RWPE2 (cell line): ENCODE measurements at regions not wholly inside any gene's neighbourhood (a gene's known extent, or its start where the extent isn't known, plus 50 kb on each side); places are given as distances from the start of the nearest gene placed in this dataset.

ENCODE experiments used
- ATAC-seq: fragments of 200-7000 bp; cut with Tn5 transposase; 3 replicates; pipeline ENCODE4 v1.9.1; 2021; ENCODE audit warnings: low read depth
- DNase-seq: peaks from one replicate; pipeline ENCODE4 v3.0.0-alpha.2; 2020; ENCODE audit warnings: low spot score
- H3K27ac ChIP-seq: fragments of 450-650 bp; 2 replicates; pipeline ENCODE4 v1.5.1; 2017; ENCODE audit warnings: mild to moderate bottlenecking; ENCODE audit not compliant: poor library complexity, severe bottlenecking
- H3K27me3 ChIP-seq: fragments of 250-450 bp; sonication (Bioruptor Pico); 2 replicates; pipeline ENCODE4 v1.5.1; 2021; ENCODE audit warnings: mild to moderate bottlenecking, moderate library complexity; ENCODE audit not compliant: insufficient read depth, poor library complexity, severe bottlenecking
- H3K36me3 ChIP-seq: fragments of 250-450 bp; sonication (Bioruptor Pico); 2 replicates; pipeline ENCODE4 v1.5.1; 2020; ENCODE audit warnings: low read depth, mild to moderate bottlenecking, moderate library complexity
- H3K4me1 ChIP-seq: fragments of 250-450 bp; sonication (Bioruptor Pico); 2 replicates; pipeline ENCODE4 v1.5.1; 2021; ENCODE audit warnings: mild to moderate bottlenecking, moderate library complexity; ENCODE audit not compliant: insufficient read depth, poor library complexity, severe bottlenecking
- H3K4me3 ChIP-seq: fragments of 250-450 bp; sonication (Bioruptor Pico); 2 replicates; pipeline ENCODE4 v1.5.1; 2021; ENCODE audit warnings: mild to moderate bottlenecking, moderate library complexity; ENCODE audit not compliant: severe bottlenecking
- H3K9me3 ChIP-seq: fragments of 250-450 bp; sonication (Bioruptor Pico); 2 replicates; pipeline ENCODE4 v1.5.1; 2021; ENCODE audit warnings: mild to moderate bottlenecking, moderate library complexity; ENCODE audit not compliant: severe bottlenecking
- CTCF ChIP-seq: fragments of 450-650 bp; IDR thresholded peaks from one replicate; pipeline ENCODE4 v1.5.1; 2017; ENCODE audit warnings: mild to moderate bottlenecking, moderate library complexity; ENCODE audit not compliant: poor library complexity, severe bottlenecking

- DNase-seq (no peak), ATAC-seq (no peak)
- no peaks in the 10 kb centered on the region for H3K4me1 ChIP-seq
- H3K4me3 ChIP-seq: no peak overlapping the region
- H3K27ac ChIP-seq: no peak overlapping the region
- no peaks in the 10 kb centered on the region for H3K9me3 ChIP-seq
- H3K27me3 ChIP-seq: peaks cover 2% of the 10 kb centered on the region
- TF ChIP-seq CTCF: no peak
- no peaks in the 10 kb centered on the region for H3K36me3 ChIP-seq
Observed at GRCh38 chr3:16801223-16801622, 83.5 kb upstream of the PLCL2 start.

GRCh38 chr3:16801698-16802097 is 83.1 kb upstream of the PLCL2 start:
- no peak for ATAC-seq
- Histone ChIP-seq H3K9me3 (no peaks in the 10 kb centered on the region), H3K27me3 (peaks cover 2% of the 10 kb centered on the region), H3K36me3 (no peaks in the 10 kb centered on the region), H3K4me3 (no peak overlapping the region), H3K27ac (no peak overlapping the region), H3K4me1 (no peaks in the 10 kb centered on the region)
- no peak for DNase-seq
- no peak for TF ChIP-seq CTCF

GRCh38 chr3:16802389-16802788 is 82.4 kb upstream of the PLCL2 start:
- DNase-seq (no peak), ATAC-seq (no peak)
- no peak for TF ChIP-seq CTCF
- no peaks in the 10 kb centered on the region for H3K4me1 ChIP-seq
- H3K27ac ChIP-seq: no peak overlapping the region
- no peaks in the 10 kb centered on the region for H3K36me3 ChIP-seq
- no peak overlapping the region for H3K4me3 ChIP-seq
- peaks cover 2% of the 10 kb centered on the region for H3K27me3 ChIP-seq
- H3K9me3 ChIP-seq: no peaks in the 10 kb centered on the region

- ATAC-seq (no peak), DNase-seq (no peak)
- Histone ChIP-seq H3K4me1 (no peaks in the 10 kb centered on the region), H3K36me3 (no peaks in the 10 kb centered on the region), H3K27me3 (peaks cover 2% of the 10 kb centered on the region), H3K27ac (no peak overlapping the region), H3K9me3 (no peaks in the 10 kb centered on the region), H3K4me3 (no peak overlapping the region)
- TF ChIP-seq CTCF: no peak
Observed at GRCh38 chr3:16803019-16803418, 81.7 kb upstream of the PLCL2 start.

- DNase-seq (no peak), ATAC-seq (no peak)
- Histone ChIP-seq H3K27ac (no peak overlapping the region), H3K4me1 (no peaks in the 10 kb centered on the region), H3K36me3 (no peaks in the 10 kb centered on the region), H3K4me3 (no peak overlapping the region), H3K27me3 (no peaks in the 10 kb centered on the region), H3K9me3 (no peaks in the 10 kb centered on the region)
- TF ChIP-seq CTCF: no peak
Observed at GRCh38 chr3:16807391-16807790, 77.4 kb upstream of the PLCL2 start.
